Breast epithelium (tissue), 4 donors: ENCODE measurements at regions not wholly inside any gene's neighbourhood (a gene's known extent, or its start where the extent isn't known, plus 50 kb on each side); places are given as distances from the start of the nearest gene placed in this dataset.
"Not testable (repeated sequence)": the region's sequence is repeated elsewhere in the genome, so short reads cannot be mapped to it uniquely, and the experiment has no call there.

Source experiments
- DNase-seq, 2 donors: peaks; one replicate each; pipeline ENCODE4 v3.0.0-alpha.2; 2019; ENCODE audit warnings: low spot score in 2 of 2
- H3K27ac ChIP-seq, 2 donors: fragments of 200-600 bp; sonication (generic) in 1 of 2; one replicate each; pipeline ENCODE4 v1.5.1; 2016 to 2019; ENCODE audit warnings: mild to moderate bottlenecking in 1 of 2
- H3K27me3 ChIP-seq, 2 donors: fragments of 200-600 bp; sonication (generic) in 1 of 2; one replicate each; pipeline versions ENCODE4 v1.5.1 to v1.6.0; 2017 to 2019; ENCODE audit warnings: control low read depth in 1 of 2, mild to moderate bottlenecking in 1 of 2
- H3K36me3 ChIP-seq: fragments of 200-600 bp; one replicate; pipeline ENCODE4 v1.5.1; 2019
- H3K4me1 ChIP-seq, 2 donors: fragments of 200-600 bp; sonication (generic); one replicate each; pipeline ENCODE4 v1.5.1; 2016 to 2019; ENCODE audit warnings: control low read depth in 1 of 2
- H3K4me3 ChIP-seq, 3 donors: fragments of 200-600 bp; sonication (generic); 1 replicate in 2 of 3; 2 replicates in 1 of 3; pipeline ENCODE4 v1.5.1; 2016 to 2019; ENCODE audit warnings: mild to moderate bottlenecking in 3 of 3, moderate library complexity in 2 of 3
- H3K9me3 ChIP-seq, 2 donors: fragments of 200-600 bp; sonication (generic) in 1 of 2; one replicate each; pipeline ENCODE4 v1.5.1; 2016 to 2019; ENCODE audit warnings: control low read depth in 1 of 2
- CTCF ChIP-seq, 3 donors: fragments of 450-650 bp; IDR thresholded peaks; one replicate each; pipeline ENCODE4 v1.5.1; 2016 to 2017; ENCODE audit warnings: antibody characterized with exemption in 3 of 3, mild to moderate bottlenecking in 3 of 3, moderate library complexity in 3 of 3
- POLR2A ChIP-seq: fragments of 450-650 bp; IDR thresholded peaks from one replicate; pipeline ENCODE4 v1.6.1; 2016; ENCODE audit warnings: antibody characterized with exemption, mild to moderate bottlenecking, moderate library complexity
- POLR2AphosphoS5 ChIP-seq, 3 donors: sonication (generic); formaldehyde crosslinking; IDR thresholded peaks; one replicate each; pipeline ENCODE4 v1.6.1; 2017; ENCODE audit warnings: antibody characterized with exemption in 3 of 3
- intact Hi-C: fragments of 100-400 bp; cut with DNase I; formaldehyde crosslinking; loops from one replicate; pipeline ENCODE4 v1.15.1; 2023; ENCODE audit warnings: low total_unique reads

DNA sequence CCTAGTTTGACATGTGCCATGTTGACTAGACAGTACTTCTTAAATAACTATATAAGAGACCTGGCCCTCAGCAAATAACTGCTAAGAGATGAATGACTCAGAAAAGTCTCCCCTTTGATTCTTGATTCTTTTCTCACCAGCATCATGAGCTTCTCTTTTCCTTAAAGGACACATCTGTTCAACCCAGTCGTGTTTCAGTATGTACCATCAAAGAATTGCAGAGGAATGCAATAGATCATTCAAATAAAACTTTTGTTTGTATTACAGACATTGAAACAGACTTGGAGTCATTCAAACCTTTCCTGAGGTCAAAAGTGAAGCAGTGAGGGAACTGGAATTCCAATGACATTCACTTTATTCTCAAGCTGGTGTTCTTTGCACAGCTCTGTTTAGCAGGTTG is 598.3 kb upstream of the GHITM start:
- TF ChIP-seq POLR2AphosphoS5 (IDR thresholded peaks at IDR 0.05) (no peak), CTCF (IDR thresholded peaks at IDR 0.05) (no peak), POLR2A (no peak)
- DNase-seq: no peak
- no peak overlapping the region for H3K4me3 ChIP-seq
- H3K27me3 ChIP-seq: no peaks in the 10 kb centered on the region
- H3K27ac ChIP-seq: no peak overlapping the region
- intact Hi-C loops: no loop called here
- no peaks in the 10 kb centered on the region for H3K36me3 ChIP-seq
- H3K9me3 ChIP-seq: no peaks in the 10 kb centered on the region
- no peaks in the 10 kb centered on the region for H3K4me1 ChIP-seq

GRCh38 chr10:83542774-83543411 is 596.4 kb upstream of the GHITM start:
- Histone ChIP-seq H3K36me3 (no peaks in the 10 kb centered on the region), H3K4me3 (no peak overlapping the region), H3K9me3 (no peaks in the 10 kb centered on the region), H3K4me1 (no peaks in the 10 kb centered on the region), H3K27ac (no peak overlapping the region), H3K27me3 (no peaks in the 10 kb centered on the region)
- DNase-seq: no peak
- intact Hi-C loops: no loop called here
- TF ChIP-seq CTCF (IDR thresholded peaks at IDR 0.05) (no peak), POLR2A (no peak)

DNA sequence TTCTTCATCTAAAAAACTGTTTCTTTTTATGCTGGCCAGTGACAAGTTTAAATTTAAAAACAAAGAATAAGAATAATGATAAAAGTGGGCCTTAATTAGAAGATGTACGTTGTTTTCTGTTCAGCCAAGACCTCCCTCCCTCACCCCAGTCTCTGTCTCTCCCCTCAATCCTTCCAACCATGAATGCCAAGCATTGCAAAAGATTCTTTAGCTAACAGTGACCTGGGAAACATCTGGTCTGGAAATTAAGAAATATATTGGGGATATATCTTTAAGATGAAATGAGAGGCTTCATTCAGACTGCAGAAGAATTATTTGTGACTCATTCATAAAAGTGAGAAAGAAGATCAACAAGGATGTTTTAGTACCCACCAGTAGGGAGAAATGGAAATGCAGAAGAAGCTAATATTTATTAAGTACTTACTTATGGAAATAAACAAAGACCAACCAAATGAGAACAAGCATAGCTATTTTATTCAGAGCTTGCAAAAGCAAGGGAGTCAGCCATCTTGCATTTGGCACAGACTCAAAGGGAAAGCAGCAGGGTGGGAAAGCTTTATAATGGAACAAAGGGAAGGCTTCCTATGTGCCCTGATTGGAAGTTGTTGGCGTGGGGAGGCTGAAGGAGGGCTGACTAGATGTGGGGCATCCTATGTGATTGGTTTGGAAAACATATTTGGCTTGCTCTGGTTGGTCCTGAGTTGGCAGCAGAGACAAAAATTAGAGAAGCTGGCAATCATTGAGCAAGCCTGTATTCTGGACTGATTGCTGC is 595.4 kb upstream of the GHITM start:
- TF ChIP-seq POLR2AphosphoS5 (IDR thresholded peaks at IDR 0.05) (no peak), POLR2A (no peak), CTCF (IDR thresholded peaks at IDR 0.05) (no peak)
- Histone ChIP-seq H3K36me3 (no peaks in the 10 kb centered on the region), H3K4me3 (no peak overlapping the region), H3K27me3 (no peaks in the 10 kb centered on the region), H3K27ac (no peak overlapping the region), H3K9me3 (no peaks in the 10 kb centered on the region), H3K4me1 (no peaks in the 10 kb centered on the region)
- no peak for DNase-seq
- intact Hi-C loops: no loop called here

DNA sequence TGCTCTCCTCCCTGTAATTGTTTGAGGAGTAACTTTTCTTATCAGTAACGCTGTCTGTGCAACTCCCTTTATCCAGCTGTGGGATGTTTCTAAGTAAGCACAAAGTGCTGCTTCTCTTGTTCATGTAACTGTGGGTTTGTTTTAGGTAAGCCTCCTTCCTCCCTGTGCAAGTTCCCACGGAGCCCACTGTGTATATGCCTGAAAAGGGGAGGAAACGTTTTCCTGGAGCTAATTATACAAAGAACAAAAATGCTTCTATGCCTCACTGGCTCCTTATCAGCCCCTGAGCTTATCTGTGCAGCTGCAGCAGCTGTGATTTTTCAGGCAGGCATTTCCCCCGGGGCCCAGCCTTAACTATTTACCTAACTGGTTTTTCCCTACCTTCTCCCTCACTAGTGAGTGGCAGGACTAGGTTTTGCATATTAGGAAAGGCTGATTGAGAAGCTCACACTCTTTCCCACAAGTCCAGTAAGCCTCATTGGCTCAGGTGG is 593.4 kb upstream of the GHITM start:
- TF ChIP-seq CTCF (IDR thresholded peaks at IDR 0.05): no peak
- no peak overlapping the region for H3K4me3 ChIP-seq
- intact Hi-C loops: no loop called here
- DNase-seq: no peak
- H3K9me3 ChIP-seq: no peaks in the 10 kb centered on the region
- no peaks in the 10 kb centered on the region for H3K4me1 ChIP-seq
- no peaks in the 10 kb centered on the region for H3K27me3 ChIP-seq
- H3K27ac ChIP-seq: no peak overlapping the region
- H3K36me3 ChIP-seq: no peaks in the 10 kb centered on the region

DNA sequence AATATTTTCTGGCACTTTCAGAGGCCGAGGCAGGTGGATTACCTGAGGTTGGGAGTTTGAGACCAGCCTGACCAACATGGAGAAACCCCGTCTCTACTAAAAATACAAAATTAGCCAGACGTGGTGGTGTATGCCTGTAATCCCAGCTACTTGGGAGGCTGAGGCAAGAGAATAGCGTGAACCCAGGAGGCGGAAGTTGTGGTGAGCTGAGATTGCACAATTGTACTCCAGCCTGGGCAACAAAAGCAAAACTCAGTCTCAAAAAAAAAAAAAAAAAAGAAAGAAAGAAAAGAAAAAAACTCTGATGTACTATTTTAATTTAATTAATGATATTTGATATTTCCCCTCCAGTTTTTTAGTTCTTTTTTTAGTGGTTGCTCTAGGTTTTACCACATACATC is 588.1 kb upstream of the GHITM start:
- H3K9me3 ChIP-seq, H3K27me3 ChIP-seq, H3K27ac ChIP-seq, H3K4me1 ChIP-seq, intact Hi-C loops, H3K36me3 ChIP-seq, DNase-seq, H3K4me3 ChIP-seq: not testable (repeated sequence)
